H1 (cell line): ENCODE measurements at regions not wholly inside any gene's neighbourhood (a gene's known extent, or its start where the extent isn't known, plus 50 kb on each side); places are given as distances from the start of the nearest gene placed in this dataset.

ENCODE experiments used
- CTCF ChIA-PET: fragments of 300-600 bp; sonication (Branson Sonifier 250); formaldehyde crosslinking; loops from one replicate; lab custom pipeline; 2021; ENCODE audit not compliant: partially characterized antibody; lab: Charles Lee
- POLR2A ChIA-PET: fragments of 300-600 bp; sonication (Branson Sonifier 250); formaldehyde crosslinking; loops from one replicate; lab custom pipeline; 2021; ENCODE audit warnings: inconsistent platforms; ENCODE audit not compliant: partially characterized antibody; lab: Charles Lee
- DNase-seq, 2 experiments: peaks; one replicate each; pipeline versions ENCODE4 v3.0.0 to v3.0.0-alpha.2; 2010 to 2022; ENCODE audit warnings: low spot score in 2 of 2, low read depth in 1 of 2, mixed read lengths in 1 of 2
- FAIRE-seq: peaks from 2 replicates; lab custom pipeline; 2011; peaks lifted over from hg19 to GRCh38; lab: Jason Lieb, UNC
- H2AFZ ChIP-seq: 2 replicates; pipeline ENCODE4 v1.8.1; 2012; ENCODE audit warnings: low read length, inconsistent platforms
- H2AK5ac ChIP-seq: 2 replicates; pipeline ENCODE4 v1.6.1; 2013; ENCODE audit warnings: low read depth, low read length
- H2BK120ac ChIP-seq: replicated peaks from 2 replicates; pipeline ENCODE3; 2013; ENCODE audit warnings: low read depth, low read length, inconsistent platforms
- H2BK12ac ChIP-seq: 2 replicates; pipeline ENCODE4 v1.6.1; 2013; ENCODE audit warnings: low read depth, low read length
- H2BK15ac ChIP-seq: 2 replicates; pipeline ENCODE4 v1.6.1; 2013; ENCODE audit warnings: low read length
- H2BK20ac ChIP-seq: 2 replicates; pipeline ENCODE4 v1.6.1; 2013; ENCODE audit warnings: low read length
- H2BK5ac ChIP-seq: 2 replicates; pipeline ENCODE4 v1.6.1; 2013; ENCODE audit warnings: low read depth, low read length
- H3K14ac ChIP-seq: 2 replicates; pipeline ENCODE4 v1.6.1; 2013; ENCODE audit warnings: inconsistent platforms; ENCODE audit not compliant: insufficient read length
- H3K18ac ChIP-seq: 2 replicates; pipeline ENCODE4 v1.6.1; 2013; ENCODE audit warnings: low read length; ENCODE audit errors: extremely low read depth
- H3K23ac ChIP-seq: 2 replicates; pipeline ENCODE4 v1.6.1; 2013; ENCODE audit warnings: inconsistent platforms; ENCODE audit not compliant: insufficient read length
- H3K23me2 ChIP-seq: 2 replicates; pipeline ENCODE4 v1.6.1; 2013; ENCODE audit warnings: low read depth, low read length
- H3K27ac ChIP-seq: 2 replicates; pipeline ENCODE4 v1.6.1; 2011; ENCODE audit warnings: low read depth, low read length, inconsistent platforms
- H3K27me3 ChIP-seq, 4 experiments: replicated peaks in 1 of 4; 1 replicate in 1 of 4; 2 replicates in 3 of 4; pipeline versions ENCODE4 v1.6.1 to v1.8.1; 2011 to 2013; ENCODE audit warnings: low read length in 3 of 4, mild to moderate bottlenecking in 3 of 4, inconsistent platforms in 2 of 4, mixed read lengths in 2 of 4, moderate library complexity in 1 of 4; ENCODE audit not compliant: control insufficient read depth in 3 of 4, insufficient read depth in 3 of 4; ENCODE audit errors: extremely low read depth in 1 of 4
- H3K36me3 ChIP-seq, 4 experiments: 2 replicates each; pipeline versions ENCODE4 v1.6.1 to v1.8.1; 2011 to 2013; ENCODE audit warnings: mild to moderate bottlenecking in 4 of 4, low read length in 3 of 4, moderate library complexity in 2 of 4, control low read depth in 1 of 4, inconsistent platforms in 1 of 4; ENCODE audit not compliant: insufficient read depth in 4 of 4, control insufficient read depth in 2 of 4
- H3K4ac ChIP-seq: replicated peaks from 2 replicates; pipeline ENCODE3; 2013; ENCODE audit warnings: low read length, low read depth, mixed read lengths, inconsistent platforms; ENCODE audit not compliant: insufficient read length
- H3K4me1 ChIP-seq, 4 experiments: replicated peaks in 1 of 4; 1 replicate in 1 of 4; 2 replicates in 3 of 4; pipeline versions ENCODE4 v1.6.1 to v1.8.1; 2011 to 2013; ENCODE audit warnings: low read length in 3 of 4, inconsistent platforms in 2 of 4, mixed read lengths in 1 of 4; ENCODE audit not compliant: insufficient read depth in 4 of 4, control insufficient read depth in 3 of 4
- H3K4me2 ChIP-seq, 2 experiments: 2 replicates each; pipeline versions ENCODE4 v1.6.1 to v1.8.1; 2011 to 2013; ENCODE audit warnings: low read depth in 2 of 2, low read length in 2 of 2, control low read depth in 1 of 2, inconsistent platforms in 1 of 2, mild to moderate bottlenecking in 1 of 2; ENCODE audit not compliant: insufficient read depth in 1 of 2
- H3K4me3 ChIP-seq, 4 experiments: fragments of 200-600, 300-600 bp in 1 of 4; sonication (generic), shearing (Covaris generic), sonication (Bioruptor Twin) in 1 of 4; 2 replicates each; pipeline versions ENCODE4 v1.5.1 to v1.8.1; 2011 to 2016; ENCODE audit warnings: low read length in 4 of 4, low read depth in 3 of 4, control low read depth in 2 of 4, inconsistent platforms in 2 of 4, mild to moderate bottlenecking in 2 of 4, mixed read lengths in 1 of 4, moderate library complexity in 1 of 4; ENCODE audit not compliant: insufficient read depth in 2 of 4; ENCODE audit errors: extremely low read depth in 1 of 4
- H3K56ac ChIP-seq: replicated peaks from 2 replicates; pipeline ENCODE3; 2013; ENCODE audit warnings: low read depth, mild to moderate bottlenecking, mixed read lengths, low read length, inconsistent platforms; ENCODE audit not compliant: insufficient read length
- H3K79me1 ChIP-seq: 2 replicates; pipeline ENCODE4 v1.6.1; 2013; ENCODE audit warnings: low read depth, low read length, control low read depth
- H3K79me2 ChIP-seq, 2 experiments: 2 replicates each; pipeline versions ENCODE4 v1.6.1 to v1.8.1; 2012 to 2013; ENCODE audit warnings: low read length in 2 of 2, mild to moderate bottlenecking in 2 of 2, inconsistent platforms in 1 of 2; ENCODE audit not compliant: insufficient read depth in 2 of 2, control insufficient read depth in 1 of 2
- H3K9ac ChIP-seq, 4 experiments: replicated peaks in 1 of 4; 1 replicate in 1 of 4; 2 replicates in 3 of 4; pipeline versions ENCODE4 v1.6.1 to v1.8.1; 2011 to 2013; ENCODE audit warnings: low read depth in 3 of 4, low read length in 3 of 4, control low read depth in 2 of 4, mild to moderate bottlenecking in 2 of 4, moderate library complexity in 2 of 4, inconsistent platforms in 1 of 4; ENCODE audit errors: extremely low read depth in 1 of 4
- H3K9me3 ChIP-seq, 2 experiments: 2 replicates each; pipeline versions ENCODE4 v1.6.1 to v1.8.1; 2012 to 2013; ENCODE audit warnings: mild to moderate bottlenecking in 2 of 2, moderate library complexity in 2 of 2, control low read depth in 1 of 2, inconsistent platforms in 1 of 2, low read depth in 1 of 2, low read length in 1 of 2, mixed read lengths in 1 of 2; ENCODE audit not compliant: insufficient read depth in 2 of 2
- H4K20me1 ChIP-seq, 2 experiments: replicated peaks in 1 of 2; 2 replicates each; pipeline versions ENCODE3 to v1.8.1; 2011 to 2013; ENCODE audit warnings: inconsistent platforms in 2 of 2, low read length in 2 of 2, mild to moderate bottlenecking in 1 of 2; ENCODE audit not compliant: insufficient read depth in 2 of 2, control insufficient read depth in 1 of 2
- H4K5ac ChIP-seq: 2 replicates; pipeline ENCODE4 v1.6.1; 2013; ENCODE audit warnings: low read length, low read depth, mixed read lengths, inconsistent platforms; ENCODE audit not compliant: insufficient read length
- H4K8ac ChIP-seq: 2 replicates; pipeline ENCODE4 v1.8.0; 2013; ENCODE audit warnings: mild to moderate bottlenecking, moderate library complexity, low read length, inconsistent platforms; ENCODE audit not compliant: insufficient read depth; ENCODE audit errors: extremely low read depth
- H4K91ac ChIP-seq: replicated peaks from 2 replicates; pipeline ENCODE3; 2013; ENCODE audit warnings: low read length, mixed read lengths, inconsistent platforms; ENCODE audit not compliant: insufficient read length
- ASH2L ChIP-seq: fragments of 200-600, 300-600 bp; sonication (generic); IDR thresholded peaks from one replicate; pipeline ENCODE4 v1.7.1; 2017; ENCODE audit warnings: low read length
- BACH1 ChIP-seq: IDR thresholded peaks from 2 replicates; pipeline ENCODE4 v1.6.1; 2012; ENCODE audit warnings: low read length, improper control_type of control experiment
- CTBP2 ChIP-seq: IDR thresholded peaks from 2 replicates; pipeline ENCODE4 v1.7.0; 2011; ENCODE audit warnings: borderline replicate concordance, mild to moderate bottlenecking, moderate library complexity, mixed read lengths, low read length; ENCODE audit not compliant: insufficient read depth, insufficient read length
- EZH2 ChIP-seq: fragments of 200-600 bp; sonication (generic); IDR thresholded peaks from 2 replicates; pipeline ENCODE4 v1.7.1; 2012; ENCODE audit warnings: low read depth, mild to moderate bottlenecking, moderate library complexity, low read length, inconsistent platforms; ENCODE audit not compliant: severe bottlenecking
- FOSL1 ChIP-seq: IDR thresholded peaks from 2 replicates; pipeline ENCODE4 v1.6.1; 2011; ENCODE audit warnings: mild to moderate bottlenecking, low read depth, low read length, moderate library complexity; ENCODE audit not compliant: insufficient read depth
- JUN ChIP-seq: IDR thresholded peaks from 2 replicates; pipeline ENCODE4 v1.6.1; 2011; ENCODE audit warnings: low read depth, mild to moderate bottlenecking, improper control_type of control experiment, low read length
- JUND ChIP-seq: IDR thresholded peaks from 2 replicates; pipeline ENCODE4 v1.6.1; 2011; ENCODE audit warnings: mild to moderate bottlenecking, improper control_type of control experiment, low read length
- KDM1A ChIP-seq: fragments of 200-600, 300-600 bp; sonication (generic); IDR thresholded peaks from 2 replicates; pipeline ENCODE4 v1.7.1; 2016; ENCODE audit warnings: mild to moderate bottlenecking, low read length, borderline replicate concordance
- POU5F1 ChIP-seq: IDR thresholded peaks from 2 replicates; pipeline ENCODE4 v1.6.1; 2011; ENCODE audit warnings: low read depth, mild to moderate bottlenecking, low read length, moderate library complexity
- RAD21 ChIP-seq, 2 experiments: IDR thresholded peaks in 1 of 2; conservative IDR thresholded peaks in 1 of 2; 2 replicates each; pipeline ENCODE4 v1.6.1; 2011; ENCODE audit warnings: low read depth in 2 of 2, low read length in 2 of 2, improper control_type of control experiment in 1 of 2, inconsistent platforms in 1 of 2, mild to moderate bottlenecking in 1 of 2, moderate library complexity in 1 of 2
- SP4 ChIP-seq: IDR thresholded peaks from 2 replicates; pipeline ENCODE4 v1.6.1; 2012; ENCODE audit warnings: low read length, inconsistent platforms
- TEAD4 ChIP-seq: IDR thresholded peaks from 2 replicates; pipeline ENCODE4 v1.6.1; 2012; ENCODE audit warnings: low read depth, low read length, inconsistent platforms, mixed read lengths
- WGBS, 2 experiments: shearing (Covaris generic) in 1 of 2; methylation state at CpG; one replicate each; pipeline versions ENCODE4 v1.1.6 to v1.1.7; 2013 to 2015; ENCODE audit warnings: low lambda C conversion rate in 2 of 2, mixed read lengths in 2 of 2, inconsistent platforms in 1 of 2, low coverage in 1 of 2, missing lambda C conversion rate in 1 of 2; ENCODE audit not compliant: insufficient replicate concordance in 2 of 2, insufficient coverage in 1 of 2, insufficient read length in 1 of 2; ENCODE audit errors: extremely low coverage in 1 of 2, missing lambda C conversion rate in 1 of 2; 5-methylcytosine and 5-hydroxymethylcytosine counted together
- TF ChIP-seq, protein P1 (sequence below): IDR thresholded peaks from 2 replicates; pipeline ENCODE4 v1.6.1; 2012; ENCODE audit warnings: inconsistent platforms

DNA sequence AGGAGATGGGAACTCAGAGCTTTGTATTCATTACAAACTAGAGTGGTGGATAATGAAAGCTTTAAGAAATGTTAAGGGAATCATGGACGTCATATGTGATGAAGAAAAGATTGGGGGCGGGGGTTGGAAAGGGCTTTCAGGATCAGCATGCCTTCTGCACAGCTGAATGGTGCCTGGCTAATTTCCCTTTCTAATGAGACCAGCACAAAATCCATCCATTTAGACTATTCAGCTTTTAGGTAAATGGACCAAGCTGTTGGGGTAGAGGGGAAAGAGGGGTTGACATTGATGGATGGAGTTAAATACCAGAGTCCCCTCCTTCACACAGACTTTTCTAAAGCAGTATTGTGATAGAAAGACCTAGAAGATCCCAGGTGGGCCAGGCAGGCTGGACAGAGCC lies 737.9 kb upstream of the WWC1 start:
- DNase-seq (no peak), FAIRE-seq (no peak)
- H3K79me1 ChIP-seq: no peaks in the 10 kb centered on the region
- no peak overlapping the region for H3K23ac ChIP-seq
- no peaks in the 10 kb centered on the region for H4K20me1 ChIP-seq
- no peak overlapping the region for H4K5ac ChIP-seq
- H3K36me3 ChIP-seq: no peaks in the 10 kb centered on the region
- no peaks in the 10 kb centered on the region for H3K79me2 ChIP-seq
- no peak overlapping the region for H3K4me3 ChIP-seq
- no peak overlapping the region for H3K9ac ChIP-seq
- no peak overlapping the region for H2BK12ac ChIP-seq
- WGBS, 2 experiments: 93% methylated on average over 2 of the region's 2 CpGs; no CpG with 5 or more reads in 1 of the 2 experiments
- TF ChIP-seq BACH1 (no peak), KDM1A (no peak), SP4 (no peak), JUN (no peak), POU5F1 (no peak), EZH2 (no peak), TEAD4 (no peak), ASH2L (no peak), RAD21 (IDR thresholded peaks at IDR 0.05 in 1 of 2, conservative IDR thresholded peaks at IDR 0.05 in 1 of 2; ENCODE audit: low read depth in 2 of 2, low read length in 2 of 2) (no peak), FOSL1 (no peak), JUND (no peak), CTBP2 (no peak)
- TF ChIP-seq, protein P1, sequence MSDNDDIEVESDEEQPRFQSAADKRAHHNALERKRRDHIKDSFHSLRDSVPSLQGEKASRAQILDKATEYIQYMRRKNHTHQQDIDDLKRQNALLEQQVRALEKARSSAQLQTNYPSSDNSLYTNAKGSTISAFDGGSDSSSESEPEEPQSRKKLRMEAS: no peak
- H4K8ac ChIP-seq: no peak overlapping the region
- H3K9me3 ChIP-seq: peaks cover 0 to 3% of the 10 kb centered on the region in 2 experiments; a peak in 1 of 4 replicates
- no peak overlapping the region for H3K18ac ChIP-seq
- H3K56ac ChIP-seq: no peak overlapping the region
- H2BK15ac ChIP-seq: no peak overlapping the region
- no peak overlapping the region for H3K4ac ChIP-seq
- H3K27ac ChIP-seq: no peak overlapping the region
- no peak overlapping the region for H2BK5ac ChIP-seq
- CTCF ChIA-PET: interaction anchor here (0.6 to 1.5 kb wide), 3 partner anchors 8 to 292 kb away, joined by 3 to 6 read pairs (median 3); no protein-coding TSS in a partner anchor
- H3K14ac ChIP-seq: no peak overlapping the region
- no peak overlapping the region for H2BK120ac ChIP-seq
- no peaks in the 10 kb centered on the region for H3K23me2 ChIP-seq
- POLR2A ChIA-PET: no interaction called here
- no peak overlapping the region for H4K91ac ChIP-seq
- no peak overlapping the region for H2AFZ ChIP-seq
- H3K4me1 ChIP-seq: peaks cover 0 to 11% (median 6%) of the 10 kb centered on the region in 4 experiments; a peak in 4 of 7 replicates
- H3K27me3 ChIP-seq: no peaks in the 10 kb centered on the region
- H2AK5ac ChIP-seq: no peak overlapping the region
- no peak overlapping the region for H2BK20ac ChIP-seq
- no peak overlapping the region for H3K4me2 ChIP-seq
